Effector memory CD4-positive, alpha-beta T cell (primary cell): ENCODE measurements at regions not wholly inside any gene's neighbourhood (a gene's known extent, or its start where the extent isn't known, plus 50 kb on each side); places are given as distances from the start of the nearest gene placed in this dataset.

Source experiments
- DNase-seq, 3 donors: peaks; one replicate each; pipeline ENCODE4 v3.0.0-alpha.2; 2020
- H3K27ac ChIP-seq: 2 replicates; pipeline ENCODE4 v1.7.0; 2013; ENCODE audit warnings: mild to moderate bottlenecking, low read length, moderate library complexity; ENCODE audit not compliant: insufficient read depth, poor library complexity, severe bottlenecking
- H3K27me3 ChIP-seq: replicated peaks from 2 replicates; pipeline ENCODE4 v1.7.0; 2013; ENCODE audit warnings: mild to moderate bottlenecking, low read length; ENCODE audit not compliant: insufficient read depth, control insufficient read depth, poor library complexity, severe bottlenecking
- H3K36me3 ChIP-seq: 2 replicates; pipeline ENCODE4 v1.7.0; 2013; ENCODE audit warnings: mild to moderate bottlenecking, low read length, moderate library complexity; ENCODE audit not compliant: control insufficient read depth, insufficient read depth
- H3K4me1 ChIP-seq: 2 replicates; pipeline ENCODE4 v1.7.0; 2013; ENCODE audit warnings: low read length, mild to moderate bottlenecking; ENCODE audit not compliant: control insufficient read depth, insufficient read depth, poor library complexity, severe bottlenecking
- H3K4me3 ChIP-seq: 2 replicates; pipeline ENCODE4 v1.7.0; 2013; ENCODE audit warnings: low read length, low read depth, mild to moderate bottlenecking; ENCODE audit not compliant: insufficient read depth, poor library complexity, severe bottlenecking
- H3K9me3 ChIP-seq: 2 replicates; pipeline ENCODE4 v1.7.0; 2013; ENCODE audit warnings: mild to moderate bottlenecking, low read length, moderate library complexity; ENCODE audit not compliant: control insufficient read depth

DNA sequence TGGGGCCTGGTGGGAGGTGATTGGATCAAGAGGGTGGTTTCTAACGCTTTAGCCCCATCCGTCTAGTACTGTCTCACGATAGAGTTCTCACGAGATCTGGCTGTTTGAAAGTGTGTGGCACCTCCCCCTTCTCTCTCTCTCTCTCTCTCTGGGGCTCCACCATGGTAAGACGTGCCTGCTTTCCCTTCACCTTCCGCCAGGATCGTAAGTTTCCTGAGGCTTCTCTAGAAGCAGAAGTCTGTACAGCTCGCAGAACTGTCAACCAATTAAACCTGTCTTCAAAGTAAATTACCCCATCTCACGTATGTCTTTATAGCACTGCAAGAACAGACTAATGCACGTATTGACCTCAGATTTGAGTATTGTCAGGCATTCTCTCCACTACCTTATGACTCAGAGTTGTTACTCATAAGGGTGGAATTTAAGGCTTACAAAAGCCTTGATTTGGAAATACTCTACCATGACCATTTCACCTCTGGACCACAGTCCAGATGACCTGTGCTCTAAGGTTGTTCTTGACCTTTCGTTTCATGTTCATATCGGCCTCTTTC lies 99.5 kb upstream of the AGAP1 start:
- no peaks in the 10 kb centered on the region for H3K9me3 ChIP-seq
- H3K4me1 ChIP-seq, result peaks cover 3% of the 10 kb centered on the region
- no peak for DNase-seq
- no peak overlapping the region for H3K27ac ChIP-seq
- H3K4me3 ChIP-seq, result no peak overlapping the region
- H3K27me3 ChIP-seq, result no peaks in the 10 kb centered on the region
- no peaks in the 10 kb centered on the region for H3K36me3 ChIP-seq

DNA sequence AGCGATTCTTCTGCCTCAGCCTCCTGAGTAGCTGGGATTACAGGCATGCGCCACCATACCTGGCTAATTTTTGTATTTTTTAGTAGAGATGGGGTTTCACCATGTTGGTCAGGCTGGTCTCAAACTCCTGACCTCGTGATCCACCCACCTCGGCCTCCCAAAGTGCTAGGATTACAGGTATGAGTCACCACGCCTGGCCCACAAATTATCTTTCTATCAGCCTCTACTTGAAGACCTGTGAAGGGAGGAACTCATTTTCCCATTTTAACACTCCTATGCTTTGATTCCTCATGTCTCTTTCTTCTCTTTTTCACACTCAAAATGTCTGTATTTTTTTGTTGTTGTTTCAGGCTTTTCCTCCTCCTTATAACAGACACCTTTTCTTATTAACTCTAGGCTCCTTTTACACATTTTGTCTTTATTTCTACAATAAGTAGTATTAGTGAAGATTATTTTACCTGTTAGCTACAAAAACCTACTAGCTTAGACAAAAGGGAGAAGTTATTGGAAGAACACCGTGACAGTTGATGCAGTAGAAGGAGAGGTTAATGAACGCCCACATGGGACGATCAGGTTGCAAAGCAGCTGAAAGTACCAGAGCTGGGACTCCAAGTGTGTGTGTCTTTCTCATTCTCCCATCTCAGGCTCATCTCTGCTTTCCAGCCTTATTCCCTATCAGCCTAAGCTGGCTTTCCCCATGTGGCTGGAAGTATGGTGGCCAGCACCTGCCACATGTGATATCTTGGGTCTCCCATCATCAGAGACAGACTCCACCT lies 97.6 kb upstream of the AGAP1 start:
- Histone ChIP-seq H3K36me3 (no peaks in the 10 kb centered on the region), H3K9me3 (no peaks in the 10 kb centered on the region), H3K27ac (no peak overlapping the region), H3K4me3 (no peak overlapping the region), H3K27me3 (no peaks in the 10 kb centered on the region), H3K4me1 (no peaks in the 10 kb centered on the region)
- DNase-seq, result no peak

DNA sequence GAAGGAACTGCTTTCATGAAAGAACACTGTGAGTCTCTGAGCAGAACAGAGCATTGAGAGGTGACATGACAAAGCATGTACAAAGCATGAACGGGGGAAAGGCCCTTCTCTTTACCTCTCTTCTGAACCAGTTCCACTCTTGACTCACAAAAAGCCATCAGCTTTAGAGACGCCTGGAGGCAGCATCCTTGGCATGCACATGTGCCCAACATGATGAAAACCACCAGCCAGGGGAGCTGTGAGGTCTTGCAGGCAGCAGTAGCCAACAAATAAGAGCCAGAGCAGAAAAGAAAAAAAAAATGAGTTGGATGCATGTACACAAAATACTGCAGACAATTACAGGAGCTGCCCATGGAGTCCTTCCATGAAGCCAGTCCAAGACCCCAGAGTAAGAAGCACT lies 95.5 kb upstream of the AGAP1 start:
- Histone ChIP-seq H3K27ac (no peak overlapping the region), H3K27me3 (no peaks in the 10 kb centered on the region), H3K4me3 (no peak overlapping the region), H3K4me1 (no peaks in the 10 kb centered on the region), H3K36me3 (no peaks in the 10 kb centered on the region), H3K9me3 (no peaks in the 10 kb centered on the region)
- no peak for DNase-seq

DNA sequence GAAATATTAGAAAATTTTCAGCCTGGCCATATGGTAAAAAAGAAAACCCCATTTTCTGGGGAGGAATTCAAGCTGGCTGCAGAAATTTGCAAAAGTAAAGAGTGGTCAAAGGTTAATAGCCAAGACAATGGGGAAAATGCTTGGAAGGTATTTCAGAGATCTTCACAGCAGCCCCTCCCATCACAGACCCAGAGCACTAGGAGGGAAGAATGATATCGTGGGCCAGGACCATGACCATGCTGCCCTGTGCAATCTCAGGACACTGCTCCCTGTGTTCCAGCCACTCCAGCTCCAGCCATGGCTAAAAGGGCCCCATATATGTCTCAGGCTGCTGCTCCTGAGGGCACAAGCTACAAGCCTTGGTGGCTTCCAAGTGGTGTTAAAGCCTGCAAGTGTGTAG lies 93.9 kb upstream of the AGAP1 start:
- Histone ChIP-seq H3K27me3 (no peaks in the 10 kb centered on the region), H3K9me3 (no peaks in the 10 kb centered on the region), H3K4me1 (no peaks in the 10 kb centered on the region), H3K27ac (no peak overlapping the region), H3K4me3 (no peak overlapping the region), H3K36me3 (no peaks in the 10 kb centered on the region)
- no peak for DNase-seq

DNA sequence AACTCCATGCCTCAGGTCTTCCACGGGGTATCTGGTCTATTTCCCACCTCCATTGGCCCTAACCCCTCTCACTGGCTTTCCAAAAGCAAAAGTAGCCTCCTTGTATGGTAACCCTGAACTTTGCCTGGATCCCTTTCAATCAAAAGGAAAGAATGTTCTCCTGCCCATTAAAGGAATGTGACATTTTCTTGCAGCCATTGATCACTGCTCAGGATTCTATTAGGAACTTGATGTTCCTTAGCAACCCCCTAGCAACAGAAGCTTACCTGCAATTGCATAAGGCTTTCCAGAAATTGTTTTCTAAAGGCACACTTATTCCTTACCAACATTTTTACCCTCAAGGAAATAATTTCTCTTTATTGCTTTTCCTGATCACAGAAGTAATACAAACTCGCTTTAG lies 91.4 kb upstream of the AGAP1 start:
- no peaks in the 10 kb centered on the region for H3K9me3 ChIP-seq
- no peak overlapping the region for H3K4me3 ChIP-seq
- H3K36me3 ChIP-seq, result no peaks in the 10 kb centered on the region
- H3K27ac ChIP-seq, result no peak overlapping the region
- H3K4me1 ChIP-seq, result no peaks in the 10 kb centered on the region
- no peaks in the 10 kb centered on the region for H3K27me3 ChIP-seq
- no peak for DNase-seq

DNA sequence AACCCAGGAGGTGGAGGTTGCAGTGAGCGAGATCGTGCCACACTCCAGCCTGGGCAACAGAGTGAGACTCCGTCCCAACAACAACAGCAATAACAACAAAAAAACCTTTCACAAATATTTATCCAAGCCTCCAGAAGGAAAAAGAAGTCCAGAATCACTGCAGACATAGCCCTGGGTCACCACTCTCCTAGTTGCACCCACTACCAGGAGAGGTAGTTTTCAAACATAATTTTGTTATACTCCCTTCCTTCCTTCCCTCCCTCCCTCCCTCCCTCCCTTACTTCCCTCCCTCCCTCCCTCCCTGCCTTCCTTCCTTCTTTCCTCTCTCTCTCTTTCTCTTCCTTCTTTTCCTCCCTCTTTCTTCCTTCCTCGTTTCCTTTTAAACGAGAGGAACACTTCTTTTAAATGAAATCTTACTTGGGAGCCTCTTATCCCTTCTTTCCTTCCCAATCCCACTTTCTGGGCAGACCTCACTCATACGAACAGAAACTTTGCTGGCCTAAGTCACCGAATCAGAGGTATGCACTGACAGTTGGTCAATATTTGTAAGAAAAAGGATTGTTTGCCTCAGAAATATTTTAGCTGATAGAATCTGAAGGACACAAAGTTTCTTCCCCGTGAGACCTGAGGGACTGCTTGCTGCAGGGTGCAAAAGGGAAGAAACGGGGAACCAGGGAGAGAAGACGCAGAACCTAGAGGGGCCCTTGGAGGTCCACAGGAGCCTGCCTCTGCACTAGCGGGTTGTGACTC lies 88.1 kb upstream of the AGAP1 start:
- H3K4me3 ChIP-seq, result no peak overlapping the region
- H3K27ac ChIP-seq, result no peak overlapping the region
- no peaks in the 10 kb centered on the region for H3K9me3 ChIP-seq
- H3K4me1 ChIP-seq, result no peaks in the 10 kb centered on the region
- DNase-seq, result no peak
- no peaks in the 10 kb centered on the region for H3K27me3 ChIP-seq
- H3K36me3 ChIP-seq, result no peaks in the 10 kb centered on the region

DNA sequence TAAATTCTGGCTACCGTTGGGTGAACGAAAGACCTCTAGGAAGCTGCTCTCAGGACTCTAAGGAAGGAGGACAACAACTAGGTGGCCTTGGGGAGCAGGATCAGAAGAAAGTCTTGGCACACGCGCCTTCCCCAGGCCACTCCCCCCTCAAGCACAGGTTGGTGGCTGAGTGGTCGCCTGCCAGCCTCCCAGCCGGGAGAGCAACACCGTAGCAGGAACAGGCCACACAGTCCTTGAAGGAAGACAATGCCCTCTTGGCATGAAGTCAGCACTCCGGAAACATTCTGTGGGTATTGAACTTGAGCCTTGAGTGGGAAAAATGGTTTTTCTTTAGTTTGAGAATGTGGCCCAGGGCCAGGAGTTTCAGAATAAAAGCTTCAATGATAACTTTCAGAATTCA lies 87.4 kb upstream of the AGAP1 start:
- no peaks in the 10 kb centered on the region for H3K9me3 ChIP-seq
- no peaks in the 10 kb centered on the region for H3K36me3 ChIP-seq
- no peaks in the 10 kb centered on the region for H3K4me1 ChIP-seq
- H3K27me3 ChIP-seq, result no peaks in the 10 kb centered on the region
- H3K27ac ChIP-seq, result no peak overlapping the region
- DNase-seq, result no peak
- no peak overlapping the region for H3K4me3 ChIP-seq

DNA sequence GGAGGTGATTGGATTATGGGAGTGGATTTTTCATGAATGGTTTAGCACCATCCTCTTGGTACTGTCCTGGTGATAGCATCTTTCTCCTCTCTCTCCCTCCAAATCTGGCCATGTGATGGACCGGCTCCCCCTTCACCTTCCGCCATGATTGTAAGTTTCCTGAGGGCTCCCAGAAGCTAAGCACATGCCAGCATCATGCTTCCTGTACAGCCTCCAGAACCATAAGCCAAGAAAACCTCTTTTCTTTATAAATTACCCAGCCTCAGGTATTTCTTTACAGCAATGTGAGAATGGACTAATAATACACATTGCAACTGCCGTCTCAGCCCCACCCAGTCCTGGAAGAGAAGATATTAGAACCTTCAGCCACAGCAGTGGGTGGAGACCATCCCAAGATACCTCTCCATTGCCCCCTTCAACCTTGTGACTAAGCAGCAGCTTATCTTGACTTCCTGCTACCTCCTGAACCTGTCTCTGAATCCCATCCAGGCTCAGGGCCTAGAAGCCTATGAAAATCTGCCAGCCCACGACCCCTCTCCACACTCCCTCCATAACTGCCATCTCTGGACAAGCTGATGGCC lies 81.8 kb upstream of the AGAP1 start:
- Histone ChIP-seq H3K4me3 (no peak overlapping the region), H3K36me3 (no peaks in the 10 kb centered on the region), H3K9me3 (no peaks in the 10 kb centered on the region), H3K27ac (no peak overlapping the region), H3K27me3 (no peaks in the 10 kb centered on the region), H3K4me1 (no peaks in the 10 kb centered on the region)
- no peak for DNase-seq

DNA sequence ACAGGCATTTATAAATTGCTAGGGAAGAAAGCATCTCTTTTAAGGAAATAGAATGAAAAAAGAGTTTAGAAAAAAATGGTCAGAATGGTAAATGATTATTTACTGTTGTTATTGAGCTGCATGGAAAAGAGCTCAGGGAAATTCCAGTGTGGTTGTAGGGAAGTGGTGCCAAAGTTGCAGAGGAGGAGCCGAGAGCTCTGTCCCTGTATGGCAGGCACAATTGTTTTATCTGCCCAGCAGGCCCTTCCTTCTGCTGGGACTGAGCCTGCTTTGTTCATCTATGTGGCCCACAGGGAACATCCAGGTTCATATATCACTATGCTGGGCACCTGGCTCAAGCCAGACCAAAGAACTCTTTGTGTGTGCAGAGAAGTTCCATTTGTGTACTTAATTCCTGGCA lies 80.8 kb upstream of the AGAP1 start:
- H3K27me3 ChIP-seq, result no peaks in the 10 kb centered on the region
- H3K4me1 ChIP-seq, result no peaks in the 10 kb centered on the region
- H3K27ac ChIP-seq, result no peak overlapping the region
- no peak overlapping the region for H3K4me3 ChIP-seq
- H3K36me3 ChIP-seq, result no peaks in the 10 kb centered on the region
- no peaks in the 10 kb centered on the region for H3K9me3 ChIP-seq
- DNase-seq, result no peak

DNA sequence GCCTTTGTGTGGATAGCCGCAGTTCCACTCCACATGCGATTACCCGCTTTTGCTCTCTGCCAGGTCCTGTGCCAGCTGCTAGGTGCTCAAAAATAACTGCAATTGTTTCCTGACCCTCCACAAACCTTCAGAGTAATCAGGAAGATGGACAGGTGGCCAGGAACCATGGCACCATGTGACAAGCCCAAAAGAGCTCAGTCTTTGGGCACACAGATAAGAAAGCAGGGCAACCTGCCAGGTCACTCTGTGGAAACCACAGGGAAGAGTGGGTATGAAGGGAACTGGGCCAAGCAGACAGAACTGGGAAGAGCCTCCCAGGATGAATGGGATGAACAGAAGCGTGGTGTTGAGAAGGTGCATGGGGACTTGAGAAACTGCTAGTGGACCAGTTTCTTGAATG lies 79.4 kb upstream of the AGAP1 start:
- no peak overlapping the region for H3K4me3 ChIP-seq
- DNase-seq, result no peak
- no peaks in the 10 kb centered on the region for H3K9me3 ChIP-seq
- no peaks in the 10 kb centered on the region for H3K4me1 ChIP-seq
- no peaks in the 10 kb centered on the region for H3K36me3 ChIP-seq
- H3K27me3 ChIP-seq, result no peaks in the 10 kb centered on the region
- no peak overlapping the region for H3K27ac ChIP-seq
